GM21576 (cell line): ENCODE measurements at regions not wholly inside any gene's neighbourhood (a gene's known extent, or its start where the extent isn't known, plus 50 kb on each side); places are given as distances from the start of the nearest gene placed in this dataset.

Experiments used
- ATAC-seq: cut with Tn5 transposase; IDR thresholded peaks from one replicate; pipeline ENCODE4 v1.9.1; 2021; ENCODE audit warnings: mild to moderate bottlenecking, moderate library complexity; ENCODE audit not compliant: unreplicated experiment

DNA sequence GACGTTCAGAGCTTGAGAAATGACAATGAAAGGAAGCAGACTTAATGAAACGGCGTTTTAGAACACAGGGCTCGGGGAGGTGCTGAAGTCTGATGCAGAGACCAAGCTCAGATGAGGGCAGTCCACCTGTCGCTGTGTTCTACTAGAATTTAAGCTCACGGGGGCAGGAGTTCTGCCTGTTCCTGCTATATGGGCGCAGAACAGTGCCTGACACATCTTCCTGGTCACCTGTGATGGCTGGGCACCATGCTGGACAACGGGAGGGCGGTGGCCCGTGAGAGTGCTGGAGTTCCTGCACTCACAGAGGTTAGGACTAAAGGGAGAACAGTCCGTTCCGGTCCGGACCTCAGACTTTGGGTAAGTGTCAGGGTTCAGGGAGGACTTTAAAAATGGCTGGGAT lies 130.6 kb downstream of the ERMARD start:
- no peak for ATAC-seq

GRCh38 chr6:169881398-169881797 lies 130.0 kb downstream of the ERMARD start:
- ATAC-seq: no peak

DNA sequence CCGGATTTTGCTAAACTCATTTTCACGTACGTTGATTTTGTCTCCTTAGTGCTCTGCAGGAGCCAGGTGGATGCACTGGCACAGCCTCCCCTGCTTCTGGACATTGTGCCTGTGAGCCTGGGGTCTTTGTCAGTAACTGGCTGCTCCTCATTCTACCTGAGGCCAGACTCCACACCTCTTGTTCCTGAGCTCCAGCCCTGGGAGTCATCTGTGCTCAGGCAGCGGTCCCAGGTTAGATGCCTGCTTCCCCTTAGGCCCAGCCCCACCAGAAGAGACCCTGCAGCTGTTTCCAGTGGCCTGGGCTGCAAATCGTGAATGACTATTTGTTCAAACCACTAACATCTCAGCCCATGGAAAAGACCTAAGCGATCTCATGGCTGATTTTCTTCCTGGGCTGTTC lies 129.1 kb downstream of the ERMARD start:
- no peak for ATAC-seq

DNA sequence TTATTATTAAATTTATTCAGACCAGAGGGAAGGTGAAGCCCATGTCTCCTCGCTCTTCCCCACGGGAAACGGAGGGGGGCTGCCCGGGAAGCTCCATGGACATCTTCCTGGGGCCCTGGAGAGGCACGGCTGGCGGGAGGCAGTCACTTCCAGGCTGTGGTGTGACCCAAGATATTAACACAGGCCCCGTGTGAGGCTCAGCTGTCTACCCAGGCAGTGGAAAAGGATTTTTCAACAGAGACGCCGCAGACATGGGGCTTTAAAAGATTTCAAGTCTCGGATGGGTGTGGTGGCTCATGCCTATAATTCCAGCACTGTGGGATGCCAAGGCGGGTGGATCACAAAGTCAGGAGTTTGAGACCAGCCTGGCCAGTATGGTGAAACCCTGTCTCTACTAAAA lies 117.9 kb downstream of the ERMARD start:
- ATAC-seq: no peak

DNA sequence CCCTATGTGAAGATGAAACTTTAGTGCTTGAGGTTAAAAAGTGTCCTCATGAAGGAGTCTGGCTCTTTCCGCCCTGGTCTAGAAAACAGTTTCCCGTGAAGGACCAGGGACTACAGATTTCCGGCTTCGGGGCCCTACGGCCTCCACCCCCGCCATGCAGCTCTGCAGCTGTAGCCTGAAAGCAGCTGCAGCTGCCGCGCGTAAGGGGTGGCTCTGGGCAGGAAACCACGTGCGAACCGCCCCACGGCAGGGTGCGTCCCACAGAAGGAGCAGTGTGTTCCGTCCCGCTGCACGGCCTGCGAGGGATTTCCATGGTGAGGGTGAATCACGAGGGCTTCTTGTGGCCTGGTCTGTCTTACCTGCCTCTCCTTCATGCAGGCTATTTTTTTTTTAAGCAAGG lies 117.0 kb downstream of the ERMARD start:
- peak; percentile 86 for ATAC-seq

- no peak for ATAC-seq
These were observed 116.3 kb downstream of the ERMARD start for GRCh38 chr6:169867751-169868191.

DNA sequence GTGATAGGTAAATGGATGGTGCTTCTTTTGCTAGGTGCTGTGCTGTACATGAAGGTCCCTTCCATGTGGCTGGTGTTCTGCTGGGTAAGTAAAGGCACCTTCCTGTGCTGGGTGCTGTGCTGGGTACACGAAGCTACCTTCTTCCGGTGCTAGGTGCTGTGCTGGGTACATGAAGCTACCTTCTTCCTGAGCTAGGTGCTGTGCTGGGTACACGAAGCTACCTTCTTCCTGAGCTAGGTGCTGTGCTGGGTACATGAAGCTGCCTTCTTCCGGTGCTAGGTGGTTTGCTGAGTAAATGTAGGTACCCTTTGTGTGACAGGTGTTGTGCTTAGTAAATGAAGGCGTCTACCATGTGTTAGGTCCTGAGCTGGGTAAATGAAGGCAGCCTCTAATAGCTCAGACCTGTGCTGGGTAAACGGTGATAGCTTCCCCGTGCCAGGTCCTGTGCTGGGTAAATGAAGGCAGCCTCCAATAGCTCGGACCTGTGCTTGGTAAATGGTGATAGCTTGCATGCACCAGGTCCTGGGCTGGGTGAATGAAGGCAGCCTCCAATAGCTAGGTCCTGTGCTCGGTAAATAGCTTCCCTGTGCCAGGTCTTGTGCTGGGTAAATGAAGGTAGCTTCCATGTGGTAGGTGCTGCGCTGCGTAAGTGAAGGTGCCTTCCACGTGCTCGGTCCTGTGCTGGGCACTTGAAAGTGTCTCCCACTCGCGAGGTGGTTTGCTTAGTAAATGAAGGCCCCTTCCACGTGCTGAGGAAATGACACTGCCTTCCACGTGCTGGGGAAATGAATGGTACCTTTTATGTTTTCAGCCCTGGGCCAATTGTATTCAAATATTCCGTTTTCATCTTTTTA lies 115.5 kb downstream of the ERMARD start:
- no peak for ATAC-seq

DNA sequence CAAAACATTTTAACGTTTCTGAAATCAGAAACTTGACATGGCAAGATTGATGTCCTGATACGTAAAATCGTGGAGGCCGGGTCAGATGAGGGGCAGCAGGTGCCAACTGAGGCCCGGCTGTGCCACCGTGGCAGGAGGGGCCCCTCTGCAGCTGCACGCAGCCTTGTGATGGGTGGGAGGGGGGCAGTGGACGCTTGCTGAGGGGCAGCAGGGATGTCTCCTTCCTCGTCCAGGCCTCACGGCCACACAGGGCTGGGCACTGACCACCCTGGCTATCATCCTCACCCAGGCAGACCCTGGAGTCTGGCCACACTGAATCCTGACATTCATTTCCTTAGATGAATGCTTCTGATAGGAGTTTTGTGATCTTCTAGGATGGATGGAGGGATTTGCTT lies 114.7 kb downstream of the ERMARD start:
- ATAC-seq: no peak

DNA sequence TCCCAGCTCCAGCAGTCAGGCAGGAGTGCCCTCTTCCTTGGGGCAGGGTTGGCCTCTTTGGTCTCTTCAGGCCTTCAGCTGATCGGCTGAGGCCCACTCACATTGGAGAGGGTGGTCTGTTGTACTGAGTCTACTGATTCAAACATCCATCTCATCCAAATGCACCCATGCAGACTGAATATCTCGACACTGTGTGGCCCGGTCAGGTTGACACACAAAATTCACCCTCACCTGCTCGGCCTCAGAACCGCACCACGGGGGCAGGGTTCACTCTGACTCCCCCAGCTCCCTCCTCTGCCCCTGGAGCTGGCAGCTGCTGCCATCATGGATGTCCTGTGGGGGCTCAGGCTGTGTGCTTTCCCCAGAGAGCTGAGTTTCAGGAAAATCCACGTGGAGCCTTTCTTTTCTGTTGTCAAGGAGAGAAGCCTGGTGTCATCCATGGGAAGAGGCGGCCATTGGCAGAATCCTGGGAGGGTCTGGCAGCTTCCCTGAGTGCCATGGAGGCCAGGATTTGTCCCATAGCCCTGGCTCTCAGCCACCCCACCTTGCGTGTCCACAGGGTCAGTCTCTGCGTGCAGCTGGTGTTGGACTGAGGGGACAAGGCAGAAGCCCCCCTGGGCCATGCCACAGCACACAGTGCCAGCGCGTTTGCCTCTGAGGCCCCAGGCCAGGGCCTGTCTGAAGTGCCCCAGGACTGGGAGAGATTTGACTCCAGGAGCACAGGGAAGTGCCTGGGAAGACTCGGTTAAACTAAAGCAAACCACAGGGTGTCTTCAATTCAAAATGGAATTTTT lies 114.1 kb downstream of the ERMARD start:
- no peak for ATAC-seq

GRCh38 chr6:169864148-169865020 lies 113.0 kb downstream of the ERMARD start:
- no peak for ATAC-seq

DNA sequence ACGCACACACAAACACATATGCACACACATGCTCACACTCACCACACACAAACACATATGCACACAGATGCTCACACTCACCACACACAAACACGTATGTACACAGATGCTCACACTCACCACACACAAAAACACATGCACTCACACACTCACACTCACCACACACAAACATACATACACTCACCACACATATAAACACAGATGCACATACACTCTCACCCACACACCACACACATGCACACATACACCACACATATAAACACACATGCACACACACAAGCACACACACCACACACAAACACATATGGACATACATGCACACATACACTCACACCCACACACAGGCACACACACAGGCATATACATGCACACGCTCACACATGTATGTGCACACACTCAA lies 112.3 kb downstream of the ERMARD start:
- no peak for ATAC-seq

DNA sequence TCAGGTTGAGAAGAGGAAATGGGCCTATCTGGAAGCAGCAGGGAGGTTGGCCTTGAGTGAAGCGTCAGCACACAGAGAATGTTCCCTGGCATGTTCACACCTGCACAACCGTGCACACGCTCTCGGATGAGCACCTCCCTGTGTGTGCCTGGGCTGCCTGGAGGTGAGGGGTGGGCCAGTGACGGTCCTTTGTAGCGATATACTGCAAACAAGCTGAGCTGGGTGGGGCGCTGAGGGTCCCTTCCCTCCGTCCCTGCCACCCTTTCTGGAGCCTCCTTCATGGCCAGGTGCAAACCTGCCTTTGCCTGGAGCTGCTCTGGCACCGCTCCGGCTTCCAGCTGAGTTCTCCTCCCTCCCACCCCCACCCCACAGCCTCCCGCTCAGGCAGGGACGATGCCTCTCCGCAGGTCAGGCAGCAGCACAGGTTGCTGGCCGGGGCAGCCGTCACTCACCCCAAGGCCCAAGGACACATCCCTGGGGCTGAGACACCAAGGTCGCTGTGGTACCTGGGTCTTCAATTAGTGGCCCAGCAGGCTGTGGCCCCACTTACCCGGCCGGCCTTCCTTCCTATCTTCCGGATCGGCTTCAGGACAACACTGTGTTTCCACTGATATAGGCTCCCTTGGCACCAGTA lies 111.6 kb downstream of the ERMARD start:
- no peak for ATAC-seq

DNA sequence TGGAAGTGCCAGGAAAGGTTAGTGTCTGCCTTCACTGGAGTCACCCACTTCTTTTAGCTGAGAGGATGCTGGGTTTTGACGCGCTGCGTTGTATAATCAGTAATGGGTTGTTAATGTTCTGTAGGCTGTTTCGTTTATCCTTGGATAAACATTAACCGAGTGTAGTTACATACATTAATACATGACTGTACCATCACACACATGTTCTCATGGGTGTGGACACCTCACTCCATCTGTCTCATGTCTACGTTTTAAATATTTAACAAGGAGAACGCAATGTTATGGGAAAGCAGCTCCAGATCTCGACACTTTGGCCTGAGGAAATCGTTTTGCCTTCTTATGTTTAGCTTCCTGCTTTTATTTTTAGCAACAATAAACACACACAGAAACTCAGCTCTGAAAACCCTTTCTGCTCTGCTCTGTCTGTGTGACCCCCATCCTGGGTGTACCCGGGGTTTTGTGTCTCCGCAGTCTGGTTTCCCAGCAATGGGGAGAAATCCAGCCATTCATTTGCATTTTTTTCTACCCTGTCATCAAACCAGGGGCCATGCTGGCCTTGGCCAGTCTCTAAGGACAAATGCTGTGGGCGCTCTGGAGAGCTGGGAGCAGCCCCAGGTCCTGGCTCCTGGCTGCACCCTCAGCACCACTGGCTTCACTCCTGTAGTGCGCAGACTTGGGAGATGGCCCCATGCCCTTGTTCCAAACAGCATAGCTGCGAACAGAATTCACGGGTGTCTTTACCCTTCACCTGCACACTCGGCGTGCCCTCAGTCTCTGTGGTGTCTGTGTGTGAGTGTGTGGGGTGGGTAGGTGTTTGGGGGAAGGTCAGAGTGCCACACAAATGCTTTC lies 110.8 kb downstream of the ERMARD start:
- ATAC-seq: no peak

DNA sequence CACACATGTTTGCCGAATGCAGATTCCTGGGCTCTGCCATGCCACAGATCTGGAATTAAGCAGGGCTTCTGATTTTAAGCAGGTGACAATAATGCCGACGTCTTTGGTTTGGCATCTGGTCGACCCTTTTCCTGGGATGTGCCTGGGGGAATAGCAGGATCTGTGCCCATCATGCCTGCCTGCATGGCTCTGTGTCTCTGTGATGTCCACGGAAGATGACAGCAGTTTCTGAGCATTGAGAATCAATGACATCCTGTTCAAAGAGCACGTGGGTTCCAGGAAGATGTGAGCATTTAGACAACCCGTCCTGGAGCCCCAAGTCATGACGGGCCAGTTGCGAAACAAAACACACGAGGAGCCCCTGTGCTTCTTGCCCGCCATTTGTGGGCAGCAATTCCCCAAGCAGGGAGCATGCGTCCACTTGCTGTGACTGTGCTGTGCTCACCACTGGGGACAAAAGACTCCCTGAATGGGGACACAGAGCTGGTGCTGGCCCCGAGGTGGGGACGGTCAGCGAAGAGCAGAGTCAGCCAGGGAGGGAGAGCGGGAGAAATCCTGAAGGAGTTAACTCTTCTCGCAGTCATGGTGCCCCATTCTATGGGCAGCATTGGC lies 110.1 kb downstream of the ERMARD start:
- no peak for ATAC-seq

- no peak for ATAC-seq
These were observed 108.7 kb downstream of the ERMARD start for GRCh38 chr6:169859978-169860703.

- ATAC-seq: no peak
These were observed 108.1 kb downstream of the ERMARD start for GRCh38 chr6:169859401-169859977.

DNA sequence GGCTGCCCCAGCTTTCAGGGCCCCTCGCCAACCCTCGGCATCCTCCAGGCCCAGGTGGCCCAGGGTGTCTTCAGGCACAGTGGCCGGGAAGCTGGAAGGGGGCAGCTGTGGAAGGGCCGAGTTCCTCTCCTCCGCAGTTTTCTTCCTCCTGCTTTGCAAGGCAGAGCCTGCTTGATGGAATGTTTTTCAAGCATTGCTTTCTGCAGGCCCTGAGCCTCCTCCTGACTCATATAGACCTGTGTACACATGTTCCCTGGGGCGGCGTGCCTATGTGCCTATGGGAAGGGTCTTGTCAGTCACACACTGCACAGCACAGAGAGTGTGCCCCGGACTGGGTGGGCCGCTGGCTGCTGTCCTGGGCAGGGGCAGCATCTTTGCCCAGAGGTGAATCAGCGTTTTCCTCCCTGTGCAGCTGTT lies 107.5 kb downstream of the ERMARD start:
- no peak for ATAC-seq

DNA sequence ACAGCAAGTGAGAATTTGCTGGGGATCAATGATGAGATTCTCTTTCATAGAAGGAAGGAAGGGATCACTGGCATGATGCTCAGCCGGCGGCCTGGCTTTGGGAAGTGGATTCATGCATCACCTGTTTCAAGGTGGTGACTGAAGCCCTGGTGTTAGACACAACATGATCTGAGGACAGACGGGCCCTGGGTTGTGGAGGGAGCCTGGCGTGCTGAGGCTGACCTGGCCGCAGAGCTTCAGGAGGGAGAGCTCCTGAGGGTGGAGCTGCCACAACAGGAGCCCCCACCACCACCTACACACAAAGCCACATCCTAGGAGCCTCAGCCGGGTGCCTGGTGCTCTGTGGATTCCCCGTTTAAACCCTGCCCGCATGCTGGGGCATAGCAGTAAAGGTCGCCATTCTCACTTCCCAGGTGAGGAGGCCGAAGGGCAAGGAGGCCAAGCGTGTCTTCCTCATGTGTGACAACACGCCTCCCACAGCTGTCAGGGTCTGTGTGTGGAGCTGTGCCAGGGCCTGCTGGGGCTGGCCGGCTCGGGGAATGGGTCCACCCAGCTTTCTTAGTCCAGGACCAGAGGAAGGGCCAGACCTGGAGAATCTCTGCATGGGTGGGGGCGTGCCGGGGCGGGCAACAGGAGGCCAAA lies 107.0 kb downstream of the ERMARD start:
- ATAC-seq: no peak
